Osteoblast (primary cell): ENCODE measurements at regions not wholly inside any gene's neighbourhood (a gene's known extent, or its start where the extent isn't known, plus 50 kb on each side); places are given as distances from the start of the nearest gene placed in this dataset.

Experiments
- DNase-seq: peaks from one replicate; pipeline ENCODE4 v3.0.0; 2011; ENCODE audit warnings: low spot score, mixed read lengths; ENCODE audit not compliant: insufficient read length; ENCODE audit errors: missing footprints
- H2AFZ ChIP-seq: 2 replicates; pipeline ENCODE4 v1.6.0; 2011; ENCODE audit warnings: mild to moderate bottlenecking, low read length
- H3K27ac ChIP-seq: 2 replicates; pipeline ENCODE4 v1.5.1; 2011; ENCODE audit warnings: mild to moderate bottlenecking, low read depth, low read length, moderate library complexity
- H3K27me3 ChIP-seq: 2 replicates; pipeline ENCODE4 v1.6.0; 2012; ENCODE audit warnings: mild to moderate bottlenecking, control low read depth, inconsistent platforms, low read length, moderate library complexity; ENCODE audit not compliant: insufficient read depth
- H3K36me3 ChIP-seq: 2 replicates; pipeline ENCODE4 v1.5.1; 2011; ENCODE audit warnings: mild to moderate bottlenecking, low read length, control low read depth, moderate library complexity; ENCODE audit not compliant: insufficient read depth
- H3K4me1 ChIP-seq: 2 replicates; pipeline ENCODE4 v1.5.1; 2011; ENCODE audit warnings: mild to moderate bottlenecking, low read length, control low read depth, moderate library complexity; ENCODE audit not compliant: insufficient read depth
- H3K4me2 ChIP-seq: 2 replicates; pipeline ENCODE4 v1.6.0; 2011; ENCODE audit warnings: mild to moderate bottlenecking, low read length; ENCODE audit not compliant: insufficient read depth
- H3K4me3 ChIP-seq: fragments of 200-600 bp; sonication (generic); 3 replicates; pipeline ENCODE4 v1.5.1; 2012; ENCODE audit warnings: mild to moderate bottlenecking, low read length, inconsistent platforms; ENCODE audit not compliant: insufficient read depth
- H3K79me2 ChIP-seq: 2 replicates; pipeline ENCODE4 v1.6.0; 2012; ENCODE audit warnings: mild to moderate bottlenecking, low read length, control low read depth, inconsistent platforms; ENCODE audit not compliant: insufficient read depth
- H3K9me3 ChIP-seq: 2 replicates; pipeline ENCODE4 v1.5.1; 2011; ENCODE audit warnings: low read depth, low read length, control low read depth
- H4K20me1 ChIP-seq: 2 replicates; pipeline ENCODE4 v1.6.0; 2012; ENCODE audit warnings: mild to moderate bottlenecking, low read length, control low read depth; ENCODE audit not compliant: insufficient read depth
- CTCF ChIP-seq: IDR thresholded peaks from 2 replicates; pipeline ENCODE4 v1.5.1; 2011; ENCODE audit warnings: mild to moderate bottlenecking, low read depth, low read length, moderate library complexity; ENCODE audit errors: extremely low read depth

GRCh38 chr6:10268111-10268510 lies 146.8 kb downstream of the TFAP2A start:
- Histone ChIP-seq H3K36me3 (no peaks in the 10 kb centered on the region), H2AFZ (no peak overlapping the region), H3K27ac (no peak overlapping the region), H4K20me1 (no peaks in the 10 kb centered on the region), H3K27me3 (no peaks in the 10 kb centered on the region), H3K4me1 (no peaks in the 10 kb centered on the region), H3K4me2 (no peak overlapping the region), H3K4me3 (no peak overlapping the region), H3K9me3 (no peaks in the 10 kb centered on the region), H3K79me2 (no peaks in the 10 kb centered on the region)
- TF ChIP-seq CTCF, result no peak
- DNase-seq, result no peak

DNA sequence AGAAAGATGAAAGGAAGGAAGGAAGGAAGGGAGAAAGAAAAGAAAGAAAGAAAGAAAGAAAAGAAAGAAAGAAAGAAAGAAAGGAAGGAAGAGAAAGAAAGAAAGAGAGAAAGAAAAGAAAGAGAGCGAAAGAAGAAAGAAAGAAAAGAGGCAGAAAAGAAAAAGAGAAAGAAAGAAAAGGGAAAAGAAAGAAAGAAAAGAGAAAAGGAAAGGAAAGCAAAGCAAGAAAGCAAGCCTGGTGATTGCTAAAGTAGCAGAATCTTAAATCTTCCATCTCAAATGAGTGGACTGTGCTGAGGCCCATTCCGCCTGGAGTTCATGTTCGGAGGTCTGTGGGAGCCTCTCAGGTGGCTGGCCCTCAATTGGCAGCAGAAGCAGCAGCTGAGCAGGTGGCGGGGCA lies 148.4 kb downstream of the TFAP2A start:
- Histone ChIP-seq H3K27me3 (no peaks in the 10 kb centered on the region), H3K4me3 (no peak overlapping the region), H2AFZ (no peak overlapping the region), H3K36me3 (no peaks in the 10 kb centered on the region), H3K79me2 (no peaks in the 10 kb centered on the region), H3K4me2 (no peak overlapping the region), H4K20me1 (no peaks in the 10 kb centered on the region), H3K9me3 (no peaks in the 10 kb centered on the region), H3K27ac (no peak overlapping the region), H3K4me1 (no peaks in the 10 kb centered on the region)
- TF ChIP-seq CTCF, result no peak
- no peak for DNase-seq

DNA sequence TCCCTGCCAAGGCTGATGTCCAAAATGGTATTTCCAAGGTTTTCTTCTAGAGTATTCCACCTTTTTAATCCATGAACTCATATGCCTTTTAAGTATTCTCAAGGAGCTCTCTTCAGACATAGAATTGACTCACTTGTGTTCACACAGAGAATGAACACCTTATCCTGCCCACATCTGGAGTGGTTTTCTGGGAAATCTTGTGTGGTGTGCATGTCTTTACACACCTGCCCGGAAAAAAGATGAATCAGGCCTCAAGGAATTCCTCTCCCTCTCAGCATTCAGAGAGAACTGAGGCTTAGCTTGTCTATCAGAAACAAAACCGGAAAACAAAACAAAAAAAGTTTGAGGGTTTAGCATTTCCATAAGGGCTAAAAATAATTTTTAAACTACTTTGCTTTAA lies 148.8 kb downstream of the TFAP2A start:
- Histone ChIP-seq H3K27ac (no peak overlapping the region), H3K79me2 (no peaks in the 10 kb centered on the region), H3K36me3 (no peaks in the 10 kb centered on the region), H3K4me3 (no peak overlapping the region), H3K4me1 (no peaks in the 10 kb centered on the region), H3K9me3 (no peaks in the 10 kb centered on the region), H4K20me1 (no peaks in the 10 kb centered on the region), H2AFZ (no peak overlapping the region), H3K4me2 (no peak overlapping the region), H3K27me3 (no peaks in the 10 kb centered on the region)
- DNase-seq, result no peak
- no peak for TF ChIP-seq CTCF

- no peak for TF ChIP-seq CTCF
Observed at GRCh38 chr6:10262505-10262904, 152.4 kb downstream of the TFAP2A start.

More at GRCh38 chr6:10262505-10262904, 152.4 kb downstream of the TFAP2A start:
- H3K27ac ChIP-seq, result no peak overlapping the region
- no peak overlapping the region for H3K4me2 ChIP-seq
- no peak overlapping the region for H3K4me3 ChIP-seq
- no peaks in the 10 kb centered on the region for H3K27me3 ChIP-seq
- no peaks in the 10 kb centered on the region for H3K9me3 ChIP-seq
- H3K36me3 ChIP-seq, result no peaks in the 10 kb centered on the region
- no peaks in the 10 kb centered on the region for H3K79me2 ChIP-seq
- no peak overlapping the region for H2AFZ ChIP-seq
- no peaks in the 10 kb centered on the region for H4K20me1 ChIP-seq
- no peaks in the 10 kb centered on the region for H3K4me1 ChIP-seq
- DNase-seq, result no peak
